ENCODE measurements at regions not wholly inside any gene's neighbourhood (a gene's known extent, or its start where the extent isn't known, plus 50 kb on each side); places are given as distances from the start of the nearest gene placed in this dataset.
A peak's percentile ranks its signal among the peaks of the same experiment; 100 is the strongest.

DNA sequence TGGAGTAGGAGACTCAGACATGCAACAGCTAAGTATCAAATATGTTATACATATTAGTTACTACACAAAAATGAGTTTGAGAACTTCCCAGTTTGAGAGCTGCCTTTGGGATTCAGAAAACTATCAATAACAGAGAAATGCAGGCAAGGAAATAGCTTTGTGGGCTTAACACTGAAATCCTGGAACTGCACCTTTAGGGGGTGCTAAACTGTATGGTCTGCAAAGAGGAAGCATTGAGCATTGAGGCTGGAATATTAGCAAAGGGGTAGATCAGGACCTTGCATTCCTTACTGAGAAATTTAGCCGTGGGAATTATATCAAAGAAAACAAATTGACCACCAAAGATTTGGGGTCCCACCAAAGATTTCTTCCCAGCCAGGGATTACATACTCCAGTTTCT, 580.0 kb downstream of the ZNF385D start:
- TF ChIP-seq, protein P1, sequence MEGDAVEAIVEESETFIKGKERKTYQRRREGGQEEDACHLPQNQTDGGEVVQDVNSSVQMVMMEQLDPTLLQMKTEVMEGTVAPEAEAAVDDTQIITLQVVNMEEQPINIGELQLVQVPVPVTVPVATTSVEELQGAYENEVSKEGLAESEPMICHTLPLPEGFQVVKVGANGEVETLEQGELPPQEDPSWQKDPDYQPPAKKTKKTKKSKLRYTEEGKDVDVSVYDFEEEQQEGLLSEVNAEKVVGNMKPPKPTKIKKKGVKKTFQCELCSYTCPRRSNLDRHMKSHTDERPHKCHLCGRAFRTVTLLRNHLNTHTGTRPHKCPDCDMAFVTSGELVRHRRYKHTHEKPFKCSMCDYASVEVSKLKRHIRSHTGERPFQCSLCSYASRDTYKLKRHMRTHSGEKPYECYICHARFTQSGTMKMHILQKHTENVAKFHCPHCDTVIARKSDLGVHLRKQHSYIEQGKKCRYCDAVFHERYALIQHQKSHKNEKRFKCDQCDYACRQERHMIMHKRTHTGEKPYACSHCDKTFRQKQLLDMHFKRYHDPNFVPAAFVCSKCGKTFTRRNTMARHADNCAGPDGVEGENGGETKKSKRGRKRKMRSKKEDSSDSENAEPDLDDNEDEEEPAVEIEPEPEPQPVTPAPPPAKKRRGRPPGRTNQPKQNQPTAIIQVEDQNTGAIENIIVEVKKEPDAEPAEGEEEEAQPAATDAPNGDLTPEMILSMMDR (IDR thresholded peaks at IDR 0.05), result peak; percentile 14; the same call in 1 of the 2 replicates
- TF ChIP-seq TCF7L2 (IDR thresholded peaks at IDR 0.05; ENCODE audit: low read depth, low read length), result no peak
- H3K36me3 ChIP-seq (ENCODE audit: control insufficient read depth, insufficient read depth, low read length), result no peaks in the 10 kb centered on the region
- no TSS peak for BruUV-seq (replicated peaks)

DNA sequence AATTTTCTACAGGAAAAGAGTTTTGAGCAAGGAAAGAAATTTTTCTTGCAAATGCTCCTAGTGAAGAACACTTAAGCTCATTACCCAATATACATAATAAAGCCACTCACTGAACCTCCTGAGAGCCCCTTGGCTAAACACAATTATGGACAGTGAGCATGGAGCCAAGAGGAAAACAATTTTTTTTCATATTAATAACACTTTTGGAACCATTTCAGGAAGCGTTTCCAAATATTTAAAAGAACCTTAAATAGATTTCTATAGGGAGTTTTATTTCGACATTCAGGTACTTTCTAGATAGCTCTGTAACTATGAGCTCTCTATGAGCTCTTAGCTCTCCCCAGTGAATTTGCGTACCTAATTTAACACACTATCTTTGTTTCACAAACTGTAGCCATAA, 581.1 kb downstream of the ZNF385D start:
- H3K4me3 ChIP-seq (ENCODE audit: low read depth in 2 of 2, low read length in 2 of 2), result no peak overlapping the region
- in situ Hi-C loops (cut with HindIII; ENCODE audit: low pct_unique_long_range_greater_than_20kb, low sequenced_read_pairs) (no loop called here), intact Hi-C loops (cut with micrococcal nuclease; ENCODE audit: unreplicated experiment) (no loop called here)
- no peaks in the 10 kb centered on the region for H3K27me3 ChIP-seq (ENCODE audit: control insufficient read depth, insufficient read depth, low read length)
- no peak overlapping the region for H3K27ac ChIP-seq (ENCODE audit: low read length)
- DNase-seq (ENCODE audit: low read depth, low spot score) (no peak), ATAC-seq (no peak)
- no peaks in the 10 kb centered on the region for H3K36me3 ChIP-seq (ENCODE audit: control insufficient read depth, insufficient read depth, low read length)
- TF ChIP-seq, protein P1 (IDR thresholded peaks at IDR 0.05), result no peak
- TF ChIP-seq TCF7L2 (IDR thresholded peaks at IDR 0.05; ENCODE audit: low read depth, low read length) (no peak), SIN3A (IDR thresholded peaks at IDR 0.05; ENCODE audit: borderline replicate concordance, insufficient read depth, low read depth, low read length) (no peak), POLR2AphosphoS5 (IDR thresholded peaks at IDR 0.05; ENCODE audit: low read depth, low read length) (no peak)
- TF ChIP-seq, protein P2, sequence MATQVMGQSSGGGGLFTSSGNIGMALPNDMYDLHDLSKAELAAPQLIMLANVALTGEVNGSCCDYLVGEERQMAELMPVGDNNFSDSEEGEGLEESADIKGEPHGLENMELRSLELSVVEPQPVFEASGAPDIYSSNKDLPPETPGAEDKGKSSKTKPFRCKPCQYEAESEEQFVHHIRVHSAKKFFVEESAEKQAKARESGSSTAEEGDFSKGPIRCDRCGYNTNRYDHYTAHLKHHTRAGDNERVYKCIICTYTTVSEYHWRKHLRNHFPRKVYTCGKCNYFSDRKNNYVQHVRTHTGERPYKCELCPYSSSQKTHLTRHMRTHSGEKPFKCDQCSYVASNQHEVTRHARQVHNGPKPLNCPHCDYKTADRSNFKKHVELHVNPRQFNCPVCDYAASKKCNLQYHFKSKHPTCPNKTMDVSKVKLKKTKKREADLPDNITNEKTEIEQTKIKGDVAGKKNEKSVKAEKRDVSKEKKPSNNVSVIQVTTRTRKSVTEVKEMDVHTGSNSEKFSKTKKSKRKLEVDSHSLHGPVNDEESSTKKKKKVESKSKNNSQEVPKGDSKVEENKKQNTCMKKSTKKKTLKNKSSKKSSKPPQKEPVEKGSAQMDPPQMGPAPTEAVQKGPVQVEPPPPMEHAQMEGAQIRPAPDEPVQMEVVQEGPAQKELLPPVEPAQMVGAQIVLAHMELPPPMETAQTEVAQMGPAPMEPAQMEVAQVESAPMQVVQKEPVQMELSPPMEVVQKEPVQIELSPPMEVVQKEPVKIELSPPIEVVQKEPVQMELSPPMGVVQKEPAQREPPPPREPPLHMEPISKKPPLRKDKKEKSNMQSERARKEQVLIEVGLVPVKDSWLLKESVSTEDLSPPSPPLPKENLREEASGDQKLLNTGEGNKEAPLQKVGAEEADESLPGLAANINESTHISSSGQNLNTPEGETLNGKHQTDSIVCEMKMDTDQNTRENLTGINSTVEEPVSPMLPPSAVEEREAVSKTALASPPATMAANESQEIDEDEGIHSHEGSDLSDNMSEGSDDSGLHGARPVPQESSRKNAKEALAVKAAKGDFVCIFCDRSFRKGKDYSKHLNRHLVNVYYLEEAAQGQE (IDR thresholded peaks at IDR 0.05; ENCODE audit: insufficient read depth in 1 of 2, low read depth in 2 of 2, low read length in 1 of 2), result no peak
- ChIA-PET POLR2A (no interaction called here), CTCF (no interaction called here)
- no TSS peak for BruUV-seq (replicated peaks)
- H3K4me1 ChIP-seq (ENCODE audit: control insufficient read depth, insufficient read depth, low read length), result no peaks in the 10 kb centered on the region
- H3K9me3 ChIP-seq (ENCODE audit: control insufficient read depth, insufficient read depth, low read depth, low read length), result no peaks in the 10 kb centered on the region

More for the DNA sequence above, 580.0 kb downstream of the ZNF385D start:
- no peaks in the 10 kb centered on the region for H3K9me3 ChIP-seq (ENCODE audit: control insufficient read depth, insufficient read depth, low read depth, low read length)
- ChIA-PET POLR2A (no interaction called here), CTCF (no interaction called here)
- H3K4me3 ChIP-seq (ENCODE audit: low read depth in 2 of 2, low read length in 2 of 2), result no peak overlapping the region
- DNase-seq (ENCODE audit: low read depth, low spot score) (peak; percentile 4), ATAC-seq (no peak)
- H3K27ac ChIP-seq (ENCODE audit: low read length), result no peak overlapping the region
- in situ Hi-C loops (cut with HindIII; ENCODE audit: low pct_unique_long_range_greater_than_20kb, low sequenced_read_pairs) (no loop called here), intact Hi-C loops (cut with micrococcal nuclease; ENCODE audit: unreplicated experiment) (no loop called here)
- no peaks in the 10 kb centered on the region for H3K27me3 ChIP-seq (ENCODE audit: control insufficient read depth, insufficient read depth, low read length)
- H3K4me1 ChIP-seq (ENCODE audit: control insufficient read depth, insufficient read depth, low read length), result no peaks in the 10 kb centered on the region

DNA sequence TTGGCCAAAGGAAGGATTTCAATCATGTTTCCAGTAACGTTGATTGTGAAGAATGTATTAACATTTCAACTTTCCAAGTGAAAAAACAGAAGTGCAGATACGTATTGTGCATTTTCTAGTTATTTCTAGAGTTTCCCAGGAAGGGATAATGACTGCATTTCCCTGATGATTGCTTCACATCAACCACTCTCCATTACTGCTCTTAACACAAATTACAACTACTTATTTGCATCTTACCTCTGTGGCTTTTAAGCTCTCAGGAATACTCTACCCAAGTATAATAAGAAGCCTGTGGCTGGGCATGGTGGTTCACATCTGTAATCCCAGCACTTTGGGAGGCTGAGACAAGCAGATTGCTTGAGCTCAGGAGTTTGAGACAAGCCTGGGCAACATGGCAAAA, 582.5 kb downstream of the ZNF385D start:
- no peaks in the 10 kb centered on the region for H3K27me3 ChIP-seq (ENCODE audit: control insufficient read depth, insufficient read depth, low read length)
- TF ChIP-seq TCF7L2 (IDR thresholded peaks at IDR 0.05; ENCODE audit: low read depth, low read length) (no peak), POLR2AphosphoS5 (IDR thresholded peaks at IDR 0.05; ENCODE audit: low read depth, low read length) (no peak), SIN3A (IDR thresholded peaks at IDR 0.05; ENCODE audit: borderline replicate concordance, insufficient read depth, low read depth, low read length) (no peak)
- TF ChIP-seq, protein P1 (IDR thresholded peaks at IDR 0.05), result no peak
- TF ChIP-seq, protein P2 (IDR thresholded peaks at IDR 0.05; ENCODE audit: insufficient read depth in 1 of 2, low read depth in 2 of 2, low read length in 1 of 2), result no peak
- H3K27ac ChIP-seq (ENCODE audit: low read length), result no peak overlapping the region
- no peaks in the 10 kb centered on the region for H3K4me1 ChIP-seq (ENCODE audit: control insufficient read depth, insufficient read depth, low read length)
- POLR2A ChIA-PET, result no interaction called here
- no TSS peak for BruUV-seq (replicated peaks)
- in situ Hi-C loops (cut with HindIII; ENCODE audit: low pct_unique_long_range_greater_than_20kb, low sequenced_read_pairs) (no loop called here), intact Hi-C loops (cut with micrococcal nuclease; ENCODE audit: unreplicated experiment) (no loop called here)
- ATAC-seq (no peak), DNase-seq (ENCODE audit: low read depth, low spot score) (no peak)
- no peaks in the 10 kb centered on the region for H3K36me3 ChIP-seq (ENCODE audit: control insufficient read depth, insufficient read depth, low read length)
- no peaks in the 10 kb centered on the region for H3K9me3 ChIP-seq (ENCODE audit: control insufficient read depth, insufficient read depth, low read depth, low read length)
- H3K4me3 ChIP-seq (ENCODE audit: low read depth in 2 of 2, low read length in 2 of 2), result no peak overlapping the region
- CTCF ChIA-PET, result no interaction called here

Measured in Panc1 (cell line).